ENCODE measurements at regions not wholly inside any gene's neighbourhood (a gene's known extent, or its start where the extent isn't known, plus 50 kb on each side); places are given as distances from the start of the nearest gene placed in this dataset.

GRCh38 chr7:153628825-153629224, 423.4 kb upstream of the DPP6 start:
- no peak for DNase-seq (ENCODE audit: low spot score in 2 of 2)
- no peaks in the 10 kb centered on the region for H3K4me1 ChIP-seq
- TF ChIP-seq POLR2AphosphoS5 (IDR thresholded peaks at IDR 0.05), result no peak
- TF ChIP-seq POLR2A (IDR thresholded peaks at IDR 0.05), result no peak
- TF ChIP-seq CTCF (IDR thresholded peaks at IDR 0.05), result no peak
- intact Hi-C loops (cut with DNase I; ENCODE audit: low total_unique reads), result no loop called here
- H3K4me3 ChIP-seq, result no peak overlapping the region
- no peaks in the 10 kb centered on the region for H3K36me3 ChIP-seq
- no peaks in the 10 kb centered on the region for H3K27me3 ChIP-seq
- no peaks in the 10 kb centered on the region for H3K9me3 ChIP-seq
- H3K27ac ChIP-seq, result no peak overlapping the region

- no peaks in the 10 kb centered on the region for H3K27me3 ChIP-seq
- H3K4me1 ChIP-seq, result no peaks in the 10 kb centered on the region
- H3K4me3 ChIP-seq, result no peak overlapping the region
- intact Hi-C loops (cut with DNase I; ENCODE audit: low total_unique reads), result no loop called here
- DNase-seq (ENCODE audit: low spot score in 2 of 2), result no peak
- no peaks in the 10 kb centered on the region for H3K36me3 ChIP-seq
- no peak overlapping the region for H3K27ac ChIP-seq
- TF ChIP-seq POLR2A (IDR thresholded peaks at IDR 0.05) (no peak), POLR2AphosphoS5 (IDR thresholded peaks at IDR 0.05) (no peak), CTCF (IDR thresholded peaks at IDR 0.05) (no peak)
- H3K9me3 ChIP-seq, result peaks cover 0 to 21% of the 10 kb centered on the region in 2 donors
These were observed 413.3 kb upstream of the DPP6 start for GRCh38 chr7:153638821-153639435.

GRCh38 chr7:153640586-153640985, 411.6 kb upstream of the DPP6 start:
- intact Hi-C loops (cut with DNase I; ENCODE audit: low total_unique reads), result no loop called here
- H3K27ac ChIP-seq, result no peak overlapping the region
- peaks cover 0 to 26% of the 10 kb centered on the region in 2 donors for H3K9me3 ChIP-seq
- H3K27me3 ChIP-seq, result no peaks in the 10 kb centered on the region
- no peaks in the 10 kb centered on the region for H3K36me3 ChIP-seq
- no peak for DNase-seq (ENCODE audit: low spot score in 2 of 2)
- H3K4me3 ChIP-seq, result no peak overlapping the region
- H3K4me1 ChIP-seq, result no peaks in the 10 kb centered on the region
- TF ChIP-seq CTCF (IDR thresholded peaks at IDR 0.05), result no peak
- no peak for TF ChIP-seq POLR2AphosphoS5 (IDR thresholded peaks at IDR 0.05)
- TF ChIP-seq POLR2A (IDR thresholded peaks at IDR 0.05), result no peak

GRCh38 chr7:153641199-153641598, 411.0 kb upstream of the DPP6 start:
- H3K4me3 ChIP-seq, result no peak overlapping the region
- no peaks in the 10 kb centered on the region for H3K36me3 ChIP-seq
- no peaks in the 10 kb centered on the region for H3K4me1 ChIP-seq
- H3K9me3 ChIP-seq, result peaks cover 0 to 26% of the 10 kb centered on the region in 2 donors
- no peaks in the 10 kb centered on the region for H3K27me3 ChIP-seq
- H3K27ac ChIP-seq, result no peak overlapping the region
- DNase-seq (ENCODE audit: low spot score in 2 of 2), result no peak
- intact Hi-C loops (cut with DNase I; ENCODE audit: low total_unique reads), result no loop called here
- TF ChIP-seq POLR2AphosphoS5 (IDR thresholded peaks at IDR 0.05), result no peak
- TF ChIP-seq CTCF (IDR thresholded peaks at IDR 0.05), result no peak
- TF ChIP-seq POLR2A (IDR thresholded peaks at IDR 0.05), result no peak

GRCh38 chr7:153642989-153643388, 409.2 kb upstream of the DPP6 start:
- H3K27ac ChIP-seq, result no peak overlapping the region
- H3K36me3 ChIP-seq, result no peaks in the 10 kb centered on the region
- no peaks in the 10 kb centered on the region for H3K4me1 ChIP-seq
- no peak overlapping the region for H3K4me3 ChIP-seq
- peaks cover 0 to 26% of the 10 kb centered on the region in 2 donors for H3K9me3 ChIP-seq
- no peak for DNase-seq (ENCODE audit: low spot score in 2 of 2)
- TF ChIP-seq POLR2A (IDR thresholded peaks at IDR 0.05), result no peak
- TF ChIP-seq POLR2AphosphoS5 (IDR thresholded peaks at IDR 0.05), result no peak
- no peak for TF ChIP-seq CTCF (IDR thresholded peaks at IDR 0.05)
- no peaks in the 10 kb centered on the region for H3K27me3 ChIP-seq
- intact Hi-C loops (cut with DNase I; ENCODE audit: low total_unique reads), result no loop called here
